ENCODE measurements at regions not wholly inside any gene's neighbourhood (a gene's known extent, or its start where the extent isn't known, plus 50 kb on each side); places are given as distances from the start of the nearest gene placed in this dataset.
"Not testable (repeated sequence)": the region's sequence is repeated elsewhere in the genome, so short reads cannot be mapped to it uniquely, and the experiment has no call there.

DNA sequence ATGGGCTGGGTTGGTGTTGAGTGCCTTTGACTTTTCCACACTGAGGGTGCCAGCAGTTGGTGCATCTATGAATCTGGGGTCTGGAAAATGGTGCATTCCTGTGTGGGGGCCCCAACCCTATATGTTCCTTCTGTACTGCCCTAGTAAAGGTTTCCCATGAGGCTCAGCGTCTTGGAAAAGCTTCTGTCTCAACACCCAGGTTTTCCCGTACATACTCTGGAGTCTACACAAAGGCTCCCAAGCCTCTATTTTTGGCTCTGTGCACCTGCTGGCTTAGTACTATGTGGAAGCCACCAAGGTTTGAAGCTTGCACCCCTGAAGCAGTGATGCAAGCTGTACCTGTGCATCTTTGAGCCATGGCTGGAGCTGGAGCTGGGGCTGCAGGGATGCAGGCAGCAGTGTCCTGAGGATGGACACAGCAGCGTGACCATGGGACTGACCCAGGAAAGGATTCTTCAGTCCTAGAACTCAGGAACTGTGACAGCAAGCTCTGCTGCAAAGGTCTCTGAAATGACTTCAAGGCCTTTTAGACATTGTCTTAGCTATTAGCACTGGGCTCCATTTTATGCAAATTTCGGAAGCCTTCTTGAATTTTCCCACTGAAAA is 282.7 kb downstream of the POTED start:
- TF ChIP-seq, protein P1, sequence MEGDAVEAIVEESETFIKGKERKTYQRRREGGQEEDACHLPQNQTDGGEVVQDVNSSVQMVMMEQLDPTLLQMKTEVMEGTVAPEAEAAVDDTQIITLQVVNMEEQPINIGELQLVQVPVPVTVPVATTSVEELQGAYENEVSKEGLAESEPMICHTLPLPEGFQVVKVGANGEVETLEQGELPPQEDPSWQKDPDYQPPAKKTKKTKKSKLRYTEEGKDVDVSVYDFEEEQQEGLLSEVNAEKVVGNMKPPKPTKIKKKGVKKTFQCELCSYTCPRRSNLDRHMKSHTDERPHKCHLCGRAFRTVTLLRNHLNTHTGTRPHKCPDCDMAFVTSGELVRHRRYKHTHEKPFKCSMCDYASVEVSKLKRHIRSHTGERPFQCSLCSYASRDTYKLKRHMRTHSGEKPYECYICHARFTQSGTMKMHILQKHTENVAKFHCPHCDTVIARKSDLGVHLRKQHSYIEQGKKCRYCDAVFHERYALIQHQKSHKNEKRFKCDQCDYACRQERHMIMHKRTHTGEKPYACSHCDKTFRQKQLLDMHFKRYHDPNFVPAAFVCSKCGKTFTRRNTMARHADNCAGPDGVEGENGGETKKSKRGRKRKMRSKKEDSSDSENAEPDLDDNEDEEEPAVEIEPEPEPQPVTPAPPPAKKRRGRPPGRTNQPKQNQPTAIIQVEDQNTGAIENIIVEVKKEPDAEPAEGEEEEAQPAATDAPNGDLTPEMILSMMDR (IDR thresholded peaks at IDR 0.05): not testable (repeated sequence)
- not testable (repeated sequence) for TF ChIP-seq POLR2A (IDR thresholded peaks at IDR 0.05)

All from prostate gland (tissue), 2 donors.